HEK293T (cell line): ENCODE measurements at regions not wholly inside any gene's neighbourhood (a gene's known extent, or its start where the extent isn't known, plus 50 kb on each side); places are given as distances from the start of the nearest gene placed in this dataset.

Source experiments
- BHLHE40 ChIP-seq: fragments of 450-650 bp; IDR thresholded peaks from 2 replicates; pipeline ENCODE4 v1.6.1; 2016; ENCODE audit warnings: mild to moderate bottlenecking, moderate library complexity, borderline replicate concordance
- CTBP1 ChIP-seq: fragments of 450-650 bp; IDR thresholded peaks from 2 replicates; pipeline ENCODE4 v1.6.1; 2016; ENCODE audit warnings: borderline replicate concordance
- FOXK2 ChIP-seq: fragments of 450-650 bp; IDR thresholded peaks from 2 replicates; pipeline ENCODE4 v1.6.1; 2016; ENCODE audit warnings: mild to moderate bottlenecking
- FOXM1 ChIP-seq: fragments of 450-650 bp; IDR thresholded peaks from 2 replicates; pipeline ENCODE4 v1.6.1; 2017; ENCODE audit warnings: mild to moderate bottlenecking, borderline replicate concordance
- HDGF ChIP-seq: fragments of 450-650 bp; IDR thresholded peaks from 2 replicates; pipeline ENCODE4 v1.6.1; 2017; ENCODE audit warnings: antibody characterized with exemption, borderline replicate concordance
- L3MBTL2 ChIP-seq: fragments of 450-650 bp; conservative IDR thresholded peaks from 2 replicates; pipeline ENCODE4 v1.6.1; 2016; ENCODE audit warnings: mild to moderate bottlenecking
- NFRKB ChIP-seq: fragments of 450-650 bp; IDR thresholded peaks from 2 replicates; pipeline ENCODE4 v1.6.1; 2016; ENCODE audit warnings: mild to moderate bottlenecking, moderate library complexity
- SP1 ChIP-seq: fragments of 450-650 bp; IDR thresholded peaks from 2 replicates; pipeline ENCODE4 v1.6.1; 2017
- SUZ12 ChIP-seq: fragments of 450-650 bp; IDR thresholded peaks from 2 replicates; pipeline ENCODE4 v1.6.1; 2016; ENCODE audit warnings: mild to moderate bottlenecking
- TARDBP ChIP-seq: fragments of 450-650 bp; IDR thresholded peaks from 2 replicates; pipeline ENCODE4 v1.6.1; 2016
- ZNF384 ChIP-seq: fragments of 450-650 bp; IDR thresholded peaks from 2 replicates; pipeline ENCODE4 v1.6.1; 2016

DNA sequence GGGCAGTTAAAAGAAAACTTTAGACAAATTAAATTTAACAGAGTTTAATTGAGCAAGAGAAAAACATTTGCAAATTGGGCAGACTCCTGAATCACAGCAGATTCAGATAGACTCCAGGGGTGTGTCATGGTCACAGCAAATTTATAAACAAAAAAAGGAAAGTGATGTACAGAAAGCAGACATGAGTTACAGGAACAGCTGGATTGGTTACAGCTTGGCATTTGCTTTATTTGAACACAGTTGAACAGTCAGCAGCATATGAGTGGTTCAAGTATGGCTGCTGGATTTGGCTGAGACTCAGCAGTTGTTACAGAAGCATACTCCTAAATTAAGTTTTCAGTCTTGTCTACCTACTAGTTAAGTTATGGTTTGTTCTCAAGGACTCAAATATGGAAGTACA is 82.3 kb upstream of the NYAP2 start:
- TF ChIP-seq FOXK2 (no peak), NFRKB (no peak), BHLHE40 (no peak), CTBP1 (no peak), ZNF384 (no peak), TARDBP (no peak), SUZ12 (no peak), L3MBTL2 (no peak), FOXM1 (no peak), HDGF (no peak), SP1 (no peak)
